HL-60 (cell line): ENCODE measurements at regions not wholly inside any gene's neighbourhood (a gene's known extent, or its start where the extent isn't known, plus 50 kb on each side); places are given as distances from the start of the nearest gene placed in this dataset.

Experiments used
- GABPA ChIP-seq: IDR thresholded peaks from 2 replicates; pipeline ENCODE4 v1.6.1; 2012; ENCODE audit warnings: low read depth
- POLR2AphosphoS5 ChIP-seq: IDR thresholded peaks from 2 replicates; pipeline ENCODE4 v1.6.1; 2012; ENCODE audit warnings: low read depth
- SPI1 ChIP-seq: IDR thresholded peaks from 2 replicates; pipeline ENCODE4 v1.6.1; 2012; ENCODE audit warnings: low read depth, mild to moderate bottlenecking, borderline replicate concordance
- TF ChIP-seq, protein P1 (sequence below): IDR thresholded peaks from one replicate; pipeline ENCODE4 v1.5.1; 2011; ENCODE audit warnings: low read length, control low read depth, inconsistent platforms; ENCODE audit not compliant: insufficient read depth

DNA sequence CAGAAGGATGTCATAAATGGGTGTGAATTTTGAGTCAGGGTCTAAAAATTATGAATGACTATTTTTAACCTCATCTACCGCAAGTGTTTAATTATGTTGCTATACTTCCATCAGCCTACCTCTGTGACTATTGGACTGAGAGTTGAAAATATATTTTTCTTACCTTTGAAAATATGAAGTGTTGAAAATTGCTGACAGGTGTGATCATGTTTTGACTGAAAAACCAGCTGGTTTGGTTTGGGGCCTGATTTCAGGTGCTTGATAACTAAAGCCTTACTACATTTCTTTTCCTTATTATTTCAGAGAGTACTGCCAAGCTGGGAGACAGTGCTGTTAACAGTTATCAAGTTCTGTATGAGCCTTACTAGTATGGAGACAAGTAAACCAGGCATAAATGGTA is 107.2 kb upstream of the DUSP10 start:
- TF ChIP-seq GABPA (no peak), POLR2AphosphoS5 (no peak), SPI1 (no peak)
- TF ChIP-seq, protein P1, sequence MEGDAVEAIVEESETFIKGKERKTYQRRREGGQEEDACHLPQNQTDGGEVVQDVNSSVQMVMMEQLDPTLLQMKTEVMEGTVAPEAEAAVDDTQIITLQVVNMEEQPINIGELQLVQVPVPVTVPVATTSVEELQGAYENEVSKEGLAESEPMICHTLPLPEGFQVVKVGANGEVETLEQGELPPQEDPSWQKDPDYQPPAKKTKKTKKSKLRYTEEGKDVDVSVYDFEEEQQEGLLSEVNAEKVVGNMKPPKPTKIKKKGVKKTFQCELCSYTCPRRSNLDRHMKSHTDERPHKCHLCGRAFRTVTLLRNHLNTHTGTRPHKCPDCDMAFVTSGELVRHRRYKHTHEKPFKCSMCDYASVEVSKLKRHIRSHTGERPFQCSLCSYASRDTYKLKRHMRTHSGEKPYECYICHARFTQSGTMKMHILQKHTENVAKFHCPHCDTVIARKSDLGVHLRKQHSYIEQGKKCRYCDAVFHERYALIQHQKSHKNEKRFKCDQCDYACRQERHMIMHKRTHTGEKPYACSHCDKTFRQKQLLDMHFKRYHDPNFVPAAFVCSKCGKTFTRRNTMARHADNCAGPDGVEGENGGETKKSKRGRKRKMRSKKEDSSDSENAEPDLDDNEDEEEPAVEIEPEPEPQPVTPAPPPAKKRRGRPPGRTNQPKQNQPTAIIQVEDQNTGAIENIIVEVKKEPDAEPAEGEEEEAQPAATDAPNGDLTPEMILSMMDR, result no peak
